SK-N-SH (cell line): ENCODE measurements at regions not wholly inside any gene's neighbourhood (a gene's known extent, or its start where the extent isn't known, plus 50 kb on each side); places are given as distances from the start of the nearest gene placed in this dataset.

Experiments
- CTCF ChIA-PET: fragments of 300-600, 350-600 bp; formaldehyde crosslinking; extraction: SDS; loops from one replicate; lab custom pipeline; 2021; lab: Yijun Ruan, JAX
- POLR2A ChIA-PET: fragments of 350-600 bp; sonication (Branson Sonifier 250); formaldehyde crosslinking; extraction: SDS; loops from one replicate; lab custom pipeline; 2020; ENCODE audit warnings: antibody characterized with exemption, inconsistent platforms; lab: Yijun Ruan, JAX
- DNase-seq: peaks from one replicate; pipeline ENCODE4 v3.0.0; 2012
- H2AFZ ChIP-seq: fragments of 200-600 bp; sonication (generic); 2 replicates; pipeline ENCODE4 v1.8.1; 2016; ENCODE audit warnings: antibody characterized with exemption, mild to moderate bottlenecking, low read depth
- H3F3A ChIP-seq: fragments of 200-600 bp; sonication (generic); replicated peaks from 2 replicates; pipeline ENCODE3; 2016; ENCODE audit warnings: antibody characterized with exemption, mild to moderate bottlenecking; ENCODE audit not compliant: insufficient read depth
- H3K27ac ChIP-seq, 2 experiments: fragments of 200-500 bp in 1 of 2; fragments of 200-600 bp in 1 of 2; sonication (Bioruptor generic) in 1 of 2; sonication (generic), shearing (Covaris generic) in 1 of 2; 2 replicates each; pipeline versions ENCODE4 v1.5.1 to v1.6.1; 2014 to 2016; ENCODE audit warnings: low read depth in 2 of 2, inconsistent platforms in 1 of 2, low read length in 1 of 2, mild to moderate bottlenecking in 1 of 2, mixed read lengths in 1 of 2
- H3K27me3 ChIP-seq: fragments of 200-600 bp; sonication (generic), shearing (Covaris generic); 2 replicates; pipeline ENCODE4 v1.6.1; 2016; ENCODE audit warnings: mixed run types; ENCODE audit not compliant: insufficient read depth
- H3K36me3 ChIP-seq, 2 experiments: fragments of 200-500 bp in 1 of 2; fragments of 200-600 bp in 1 of 2; sonication (Bioruptor generic) in 1 of 2; sonication (generic) in 1 of 2; replicated peaks in 1 of 2; 2 replicates each; pipeline versions ENCODE3 to v1.5.1; 2014 to 2016; ENCODE audit warnings: low read length in 1 of 2, mild to moderate bottlenecking in 1 of 2; ENCODE audit not compliant: insufficient read depth in 2 of 2, control insufficient read depth in 1 of 2
- H3K4me1 ChIP-seq, 2 experiments: fragments of 200-500 bp in 1 of 2; fragments of 200-600 bp in 1 of 2; sonication (Bioruptor generic) in 1 of 2; sonication (generic), shearing (Covaris generic) in 1 of 2; 2 replicates each; pipeline versions ENCODE4 v1.5.1 to v1.6.1; 2014 to 2016; ENCODE audit warnings: low read depth in 1 of 2, low read length in 1 of 2, mixed run types in 1 of 2; ENCODE audit not compliant: insufficient read depth in 2 of 2, control insufficient read depth in 1 of 2
- H3K4me2 ChIP-seq: fragments of 200-600 bp; sonication (generic), shearing (Covaris generic); 2 replicates; pipeline ENCODE4 v1.6.1; 2017; ENCODE audit warnings: mixed run types
- H3K4me3 ChIP-seq, 2 experiments: fragments of 200-500 bp in 1 of 2; fragments of 200-600 bp in 1 of 2; sonication (Bioruptor generic) in 1 of 2; sonication (generic), shearing (Covaris generic) in 1 of 2; 2 replicates each; pipeline versions ENCODE4 v1.5.1 to v1.8.1; 2014 to 2016; ENCODE audit warnings: low read depth in 2 of 2, inconsistent platforms in 1 of 2, low read length in 1 of 2, mild to moderate bottlenecking in 1 of 2, mixed read lengths in 1 of 2, moderate library complexity in 1 of 2
- H3K79me2 ChIP-seq: fragments of 200-600 bp; sonication (generic); 2 replicates; pipeline ENCODE4 v1.8.1; 2017; ENCODE audit warnings: mild to moderate bottlenecking; ENCODE audit not compliant: insufficient read depth
- H3K9ac ChIP-seq: fragments of 200-600 bp; sonication (generic); 2 replicates; pipeline ENCODE4 v1.6.1; 2017; ENCODE audit warnings: mixed run types
- H3K9me2 ChIP-seq: fragments of 200-600 bp; sonication (generic); 2 replicates; pipeline ENCODE4 v1.6.1; 2017; ENCODE audit warnings: mixed run types
- H3K9me3 ChIP-seq: fragments of 200-600 bp; sonication (generic); 2 replicates; pipeline ENCODE4 v1.6.1; 2017; ENCODE audit warnings: mixed run types, mild to moderate bottlenecking, moderate library complexity
- H4K20me1 ChIP-seq: fragments of 200-600 bp; sonication (generic); 2 replicates; pipeline ENCODE4 v1.6.1; 2017; ENCODE audit warnings: mild to moderate bottlenecking, mixed run types; ENCODE audit not compliant: insufficient read depth
- ELF1 ChIP-seq: IDR thresholded peaks from 2 replicates; pipeline ENCODE4 v1.4.0; 2012
- JUND ChIP-seq: IDR thresholded peaks from 2 replicates; pipeline ENCODE4 v1.4.0; 2012
- MAX ChIP-seq: IDR thresholded peaks from 2 replicates; pipeline ENCODE4 v1.4.0; 2012; ENCODE audit warnings: low read depth
- MEF2A ChIP-seq: IDR thresholded peaks from 2 replicates; pipeline ENCODE4 v1.4.0; 2012; ENCODE audit warnings: low read depth, borderline replicate concordance
- RAD21 ChIP-seq: IDR thresholded peaks from 2 replicates; pipeline ENCODE4 v1.6.1; 2012; ENCODE audit warnings: mild to moderate bottlenecking, low read length
- TAF1 ChIP-seq: IDR thresholded peaks from 2 replicates; pipeline ENCODE4 v1.6.1; 2012; ENCODE audit warnings: low read depth, mild to moderate bottlenecking, low read length, moderate library complexity, borderline replicate concordance
- USF1 ChIP-seq: IDR thresholded peaks from 2 replicates; pipeline ENCODE4 v1.4.0; 2012; ENCODE audit warnings: low read depth, borderline replicate concordance
- USF2 ChIP-seq: fragments of 150-350 bp; IDR thresholded peaks from 2 replicates; pipeline ENCODE4 v1.6.1; 2017; ENCODE audit warnings: antibody characterized with exemption, low read length, low read depth, borderline replicate concordance
- WGBS: methylation state at CpG from one replicate; pipeline ENCODE4 v1.1.6; 2017; ENCODE audit warnings: low lambda C conversion rate; 5-methylcytosine and 5-hydroxymethylcytosine counted together
- TF ChIP-seq, protein P1 (sequence below): IDR thresholded peaks from 2 replicates; pipeline ENCODE4 v1.4.0; 2012; ENCODE audit warnings: low read depth, borderline replicate concordance

DNA sequence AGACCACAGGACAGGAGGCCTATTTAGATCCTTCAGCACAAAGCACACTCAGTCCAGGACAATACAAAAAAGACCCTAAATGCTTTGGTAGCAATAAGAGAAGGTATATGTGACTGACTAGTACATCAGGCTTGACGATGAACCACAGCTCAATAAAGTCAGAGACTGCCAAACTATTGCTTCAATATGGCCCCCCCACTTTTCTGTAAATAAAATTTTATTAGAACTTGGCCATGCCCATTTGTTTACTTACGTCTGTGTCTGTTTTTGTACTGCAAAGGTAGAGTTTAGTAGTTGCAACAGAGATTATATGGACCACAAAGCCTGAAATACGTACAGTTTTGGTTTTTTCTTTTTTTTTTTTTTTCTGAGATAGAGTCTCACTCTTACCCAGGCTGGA is 136.7 kb downstream of the IRS2 start:
- H3K27me3 ChIP-seq: no peaks in the 10 kb centered on the region
- CTCF ChIA-PET: interaction anchor here (0.6 kb wide), 1 partner anchor 24 kb away, joined by 3 read pairs; no protein-coding TSS in a partner anchor
- POLR2A ChIA-PET: no interaction called here
- no peak overlapping the region for H3K9ac ChIP-seq
- no peak overlapping the region for H3K4me3 ChIP-seq
- H3K9me2 ChIP-seq: no peaks in the 10 kb centered on the region
- H3K36me3 ChIP-seq: no peaks in the 10 kb centered on the region
- no peak for TF ChIP-seq JUND
- no peak for TF ChIP-seq MAX
- TF ChIP-seq MEF2A: no peak
- TF ChIP-seq RAD21: no peak
- no peak for TF ChIP-seq ELF1
- no peak for TF ChIP-seq USF2
- WGBS: 83% methylated on average over 3 of the region's 3 CpGs
- no peak overlapping the region for H2AFZ ChIP-seq
- H4K20me1 ChIP-seq: no peaks in the 10 kb centered on the region
- H3F3A ChIP-seq: no peaks in the 10 kb centered on the region
- H3K4me1 ChIP-seq: peaks cover 18 to 31% of the 10 kb centered on the region in 2 experiments; a peak in 3 of 4 replicates
- H3K9me3 ChIP-seq: no peaks in the 10 kb centered on the region
- H3K79me2 ChIP-seq: no peaks in the 10 kb centered on the region
- no peak for DNase-seq
- no peak overlapping the region for H3K4me2 ChIP-seq
- no peak overlapping the region for H3K27ac ChIP-seq

DNA sequence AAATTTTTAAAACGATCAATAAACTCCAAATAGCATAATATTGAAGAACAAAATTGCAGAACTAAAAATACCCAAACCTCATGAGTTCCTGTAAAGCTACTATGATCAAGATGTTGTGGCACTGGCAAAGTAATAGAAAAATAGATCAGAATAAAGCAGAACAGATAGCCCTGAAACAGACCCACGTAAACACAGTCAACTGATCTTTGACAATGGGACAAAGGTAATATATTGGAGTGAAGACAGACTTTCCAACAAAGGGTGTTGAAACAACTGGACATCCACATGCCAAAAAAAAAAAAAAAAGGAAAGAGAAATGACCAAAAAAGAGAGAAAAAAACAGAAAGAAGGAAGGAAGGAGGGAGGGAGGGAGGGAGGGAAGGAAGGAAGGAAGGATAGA is 138.7 kb downstream of the IRS2 start:
- ChIA-PET CTCF (no interaction called here), POLR2A (no interaction called here)
- Histone ChIP-seq H3K4me2 (no peak overlapping the region), H4K20me1 (no peaks in the 10 kb centered on the region), H3K36me3 (no peaks in the 10 kb centered on the region), H3K79me2 (no peaks in the 10 kb centered on the region), H3K9me2 (no peaks in the 10 kb centered on the region), H3K4me3 (no peak overlapping the region), H3F3A (no peaks in the 10 kb centered on the region), H3K27ac (no peak overlapping the region), H3K9ac (no peak overlapping the region), H3K9me3 (no peaks in the 10 kb centered on the region), H3K27me3 (no peaks in the 10 kb centered on the region), H2AFZ (no peak overlapping the region), H3K4me1 (peaks cover 10 to 25% of the 10 kb centered on the region in 2 experiments; a peak in 3 of 4 replicates)
- no peak for TF ChIP-seq USF1
- TF ChIP-seq MAX: no peak
- TF ChIP-seq TAF1: no peak
- TF ChIP-seq, protein P1, sequence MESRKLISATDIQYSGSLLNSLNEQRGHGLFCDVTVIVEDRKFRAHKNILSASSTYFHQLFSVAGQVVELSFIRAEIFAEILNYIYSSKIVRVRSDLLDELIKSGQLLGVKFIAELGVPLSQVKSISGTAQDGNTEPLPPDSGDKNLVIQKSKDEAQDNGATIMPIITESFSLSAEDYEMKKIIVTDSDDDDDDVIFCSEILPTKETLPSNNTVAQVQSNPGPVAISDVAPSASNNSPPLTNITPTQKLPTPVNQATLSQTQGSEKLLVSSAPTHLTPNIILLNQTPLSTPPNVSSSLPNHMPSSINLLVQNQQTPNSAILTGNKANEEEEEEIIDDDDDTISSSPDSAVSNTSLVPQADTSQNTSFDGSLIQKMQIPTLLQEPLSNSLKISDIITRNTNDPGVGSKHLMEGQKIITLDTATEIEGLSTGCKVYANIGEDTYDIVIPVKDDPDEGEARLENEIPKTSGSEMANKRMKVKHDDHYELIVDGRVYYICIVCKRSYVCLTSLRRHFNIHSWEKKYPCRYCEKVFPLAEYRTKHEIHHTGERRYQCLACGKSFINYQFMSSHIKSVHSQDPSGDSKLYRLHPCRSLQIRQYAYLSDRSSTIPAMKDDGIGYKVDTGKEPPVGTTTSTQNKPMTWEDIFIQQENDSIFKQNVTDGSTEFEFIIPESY: no peak
- no peak for DNase-seq
- WGBS: 89% methylated on average over 2 of the region's 2 CpGs
